NOMO-1 treated with DMSO at 0.1 percent for 48 hours (cell line): ENCODE measurements at regions not wholly inside any gene's neighbourhood (a gene's known extent, or its start where the extent isn't known, plus 50 kb on each side); places are given as distances from the start of the nearest gene placed in this dataset.

Experiments used
- DNase-seq: peaks from one replicate; lab custom pipeline; 2025; ENCODE audit not compliant: unreplicated experiment; lab: John Stamatoyannopoulos, UW

DNA sequence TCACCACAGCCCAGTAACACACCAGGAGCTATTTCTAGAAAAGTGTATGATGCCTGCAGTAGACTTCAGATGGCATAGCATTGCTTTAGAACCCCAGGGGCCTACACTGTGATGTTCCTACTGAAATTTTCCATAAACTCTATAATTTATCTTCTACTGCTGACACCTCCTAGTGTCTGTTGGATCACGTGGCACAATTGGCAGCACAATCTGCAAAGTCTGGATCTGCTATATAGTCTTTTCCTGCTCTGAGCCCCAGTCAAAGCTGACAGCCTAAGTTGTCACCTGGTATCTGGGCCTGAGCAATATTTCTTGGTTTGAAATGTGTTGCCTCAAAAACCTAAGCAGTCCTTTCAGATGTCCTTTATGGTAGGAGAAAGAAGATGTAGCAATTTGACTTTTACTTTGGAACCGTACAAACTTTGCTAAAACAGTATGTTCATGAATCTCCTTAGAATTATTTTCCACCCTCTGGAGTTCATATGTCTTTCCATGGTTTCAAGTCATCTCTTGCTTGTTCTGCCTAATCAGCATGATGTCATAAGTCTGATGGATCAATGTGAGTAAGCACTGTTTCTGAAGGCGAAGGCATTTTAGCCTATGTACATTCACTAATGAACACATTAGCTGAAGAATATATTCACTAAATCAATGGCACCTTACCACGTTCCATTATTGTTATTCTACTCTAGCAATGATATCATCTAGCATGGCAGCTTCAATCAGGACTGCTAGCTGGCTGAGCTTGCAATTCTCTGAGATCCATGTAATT is 536.5 kb upstream of the NBEA start:
- no peak for DNase-seq

DNA sequence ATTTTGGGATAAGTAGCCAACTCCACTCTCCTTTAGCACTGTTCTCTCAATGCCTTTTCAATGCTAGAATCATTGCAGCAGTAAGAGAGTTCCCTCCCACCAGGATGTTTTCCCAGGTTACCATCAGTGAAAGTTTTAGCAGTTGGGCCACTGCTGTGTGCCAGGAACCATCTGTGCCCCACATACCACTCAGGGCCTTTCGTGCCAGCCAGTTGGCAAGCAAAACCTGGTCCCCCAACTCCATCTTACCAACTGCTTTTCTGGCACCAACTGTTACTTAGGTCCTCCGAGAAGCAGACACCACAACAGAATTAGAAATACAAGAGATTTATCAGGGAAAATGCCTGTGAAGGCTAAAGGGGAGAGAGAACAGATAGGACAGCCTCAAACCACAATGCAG is 533.4 kb upstream of the NBEA start:
- DNase-seq, result no peak

DNA sequence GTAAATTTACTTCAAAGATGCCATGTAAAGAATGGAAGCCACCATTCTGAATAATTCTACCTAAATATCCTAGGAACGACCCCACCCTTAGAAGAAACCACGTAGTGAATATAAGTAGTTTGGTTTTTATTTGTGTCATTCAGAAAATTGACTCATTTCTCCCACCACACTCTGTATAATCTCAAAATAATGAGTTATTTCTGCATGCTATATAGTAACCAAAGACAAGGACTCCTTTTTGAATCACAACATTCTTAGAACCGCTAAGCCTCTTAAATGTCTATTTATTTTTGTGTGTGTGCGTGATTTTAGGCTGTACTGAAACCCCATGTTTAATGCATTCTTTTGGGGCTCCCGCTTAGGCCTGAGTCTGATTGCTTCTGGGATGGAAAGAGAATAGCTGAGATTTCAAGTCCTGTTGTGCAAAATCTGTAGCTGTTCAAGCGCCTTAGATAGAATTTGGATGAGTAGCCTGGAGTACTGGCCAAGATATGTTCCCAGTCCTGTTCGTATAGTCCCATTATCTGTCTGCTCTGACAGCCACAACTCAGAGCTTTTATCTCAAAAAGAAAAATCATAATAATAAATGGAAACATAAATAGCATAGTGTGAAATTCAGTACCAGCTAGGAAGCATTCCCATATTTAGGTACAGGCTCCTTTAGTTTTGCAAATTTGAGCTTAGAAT is 532.4 kb upstream of the NBEA start:
- DNase-seq, result no peak

DNA sequence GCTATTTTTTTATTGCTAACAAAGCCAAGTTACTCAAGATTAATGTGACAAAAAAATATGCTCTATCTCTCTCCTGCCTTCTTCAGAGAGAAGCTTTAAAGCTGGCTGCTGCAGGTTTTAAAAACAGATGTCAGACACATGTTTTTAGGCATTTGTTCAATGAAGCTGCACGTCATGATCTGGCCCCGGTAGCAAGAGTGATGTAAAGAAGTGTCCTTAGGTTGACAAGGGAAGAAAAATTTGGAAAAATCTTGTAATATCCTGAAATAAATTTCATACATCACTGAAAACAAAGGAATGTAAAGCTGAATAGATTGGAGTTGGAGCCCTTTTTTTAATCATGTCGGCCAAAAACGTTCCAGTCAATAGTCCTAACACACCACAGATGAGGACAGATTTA is 531.4 kb upstream of the NBEA start:
- no peak for DNase-seq

DNA sequence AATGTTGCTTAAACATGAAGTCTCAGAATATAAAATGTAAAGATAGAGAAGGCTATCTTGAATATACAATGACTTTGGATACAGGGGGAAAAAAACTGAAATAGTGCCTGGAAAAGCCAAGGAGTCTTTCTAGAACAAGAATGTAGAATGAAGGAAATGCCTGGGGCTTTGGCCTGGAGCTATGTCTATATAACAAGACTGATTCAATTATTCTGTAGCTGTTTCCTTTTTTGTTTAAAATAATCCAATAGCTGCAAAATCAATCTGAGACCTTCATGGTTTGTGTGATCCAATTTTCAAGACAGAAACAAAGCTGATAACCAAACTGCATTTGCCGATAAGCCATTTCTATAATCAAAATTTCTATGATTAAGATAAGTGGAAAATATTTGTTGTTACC is 530.9 kb upstream of the NBEA start:
- DNase-seq, result no peak

DNA sequence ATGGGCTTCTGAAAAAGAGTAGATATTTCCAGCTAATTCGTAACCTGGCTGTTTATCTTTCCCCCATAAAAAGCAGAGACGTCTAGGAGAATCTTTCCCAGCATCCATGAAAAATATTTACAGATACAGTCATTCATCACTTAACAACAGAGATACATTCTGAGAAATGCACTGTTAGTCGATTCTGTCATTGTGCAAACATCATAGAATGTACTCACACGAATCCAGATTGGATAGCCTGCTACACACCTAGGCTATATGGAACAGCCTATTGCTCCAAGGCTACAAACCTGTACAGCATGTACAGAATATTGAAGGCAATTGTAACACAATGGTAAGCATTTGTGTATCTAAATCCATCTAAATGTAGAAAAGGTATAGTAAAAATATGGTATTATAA is 530.2 kb upstream of the NBEA start:
- no peak for DNase-seq

DNA sequence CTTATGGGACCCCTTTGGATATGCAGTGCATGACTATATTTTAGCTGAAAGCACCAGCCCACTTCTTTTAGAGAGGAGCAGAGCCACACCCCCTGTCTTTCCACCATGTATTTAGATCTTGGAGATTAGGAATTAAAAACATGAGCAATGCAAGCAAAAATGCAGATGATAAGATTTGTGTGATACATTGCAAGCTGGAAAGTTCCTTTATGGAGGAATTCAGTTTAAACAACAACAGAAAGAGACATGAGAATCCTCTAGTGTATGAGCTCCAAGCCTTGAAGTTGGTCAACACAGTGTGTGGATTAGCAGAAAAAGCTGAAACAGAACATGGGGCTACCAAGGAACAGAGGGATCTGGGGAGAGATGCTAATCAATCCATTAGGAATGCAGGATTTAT is 529.8 kb upstream of the NBEA start:
- DNase-seq, result no peak

DNA sequence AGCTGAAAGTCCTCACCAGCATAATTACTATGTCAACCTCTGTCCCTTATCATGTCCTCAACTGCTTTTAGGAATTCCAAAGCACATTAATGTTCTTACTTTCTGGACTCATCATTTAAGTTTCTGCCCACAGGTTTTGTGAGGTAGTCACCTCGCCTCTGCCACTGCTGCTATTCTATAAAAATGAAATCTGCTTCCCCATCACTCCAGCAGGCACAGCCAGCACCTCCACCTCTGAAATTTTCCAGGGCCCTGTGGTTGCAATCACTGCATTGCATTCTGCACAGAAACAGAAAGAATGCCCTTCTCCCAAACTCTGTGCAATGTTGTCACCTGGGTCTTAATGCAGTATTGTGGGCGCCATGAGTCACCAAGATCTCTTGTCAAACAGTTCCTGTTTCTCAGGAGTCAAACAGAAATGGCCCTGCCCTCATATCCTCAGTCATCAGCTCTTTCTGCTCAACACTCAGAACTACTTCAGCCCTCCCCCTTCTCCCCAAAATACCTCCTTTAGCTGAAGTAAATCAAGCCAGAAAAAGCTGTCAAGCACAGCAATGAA is 529.2 kb upstream of the NBEA start:
- no peak for DNase-seq

DNA sequence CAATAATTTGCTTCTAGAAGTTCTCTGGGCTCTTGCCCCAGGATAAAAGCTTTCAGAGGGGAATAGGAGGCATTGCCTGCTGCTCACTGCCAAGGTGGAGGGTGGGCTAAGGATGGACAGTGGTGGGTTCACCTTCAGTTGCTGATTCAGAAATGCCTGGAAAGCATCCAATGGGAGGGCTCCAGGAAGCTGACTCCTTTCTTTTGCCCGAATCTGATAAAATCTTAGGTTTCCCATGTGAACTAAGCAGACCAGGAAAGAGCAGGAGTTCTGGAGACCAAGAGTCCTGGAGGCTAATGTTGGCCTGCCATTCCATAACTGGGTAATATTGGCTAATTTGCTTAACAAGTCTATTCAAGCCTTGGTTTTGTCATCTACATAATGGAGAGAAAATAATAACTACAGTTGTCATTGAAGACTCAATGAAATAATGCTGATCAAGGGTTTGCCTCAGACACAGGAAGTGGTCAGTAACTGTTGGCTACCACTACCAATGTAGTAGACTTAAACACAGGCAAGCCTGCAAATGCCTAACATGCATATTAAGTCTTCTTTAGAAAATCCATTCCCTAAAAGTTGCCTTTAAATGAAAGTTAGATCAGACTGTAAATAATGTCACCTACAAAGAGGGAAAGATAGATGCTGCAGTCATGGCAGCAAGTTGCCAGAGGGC is 528.4 kb upstream of the NBEA start:
- DNase-seq, result no peak

DNA sequence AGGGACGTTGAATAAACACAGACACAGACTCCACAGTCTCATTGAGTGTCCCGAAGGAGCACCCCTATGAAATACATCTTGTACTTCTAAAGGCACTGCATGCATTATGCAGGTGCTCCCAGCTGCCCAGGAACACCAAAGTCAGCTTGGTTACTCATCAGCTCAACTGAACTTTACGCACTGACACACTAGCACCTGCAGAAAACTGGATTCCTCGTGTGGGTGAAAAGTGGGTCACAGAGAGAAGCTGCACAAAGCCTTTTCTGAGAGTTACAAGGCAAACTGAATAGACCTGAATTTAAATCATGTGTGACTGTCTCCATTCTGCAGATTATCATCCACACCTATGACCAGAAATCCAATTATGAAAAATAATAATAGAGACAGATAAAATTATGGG is 527.5 kb upstream of the NBEA start:
- no peak for DNase-seq

DNA sequence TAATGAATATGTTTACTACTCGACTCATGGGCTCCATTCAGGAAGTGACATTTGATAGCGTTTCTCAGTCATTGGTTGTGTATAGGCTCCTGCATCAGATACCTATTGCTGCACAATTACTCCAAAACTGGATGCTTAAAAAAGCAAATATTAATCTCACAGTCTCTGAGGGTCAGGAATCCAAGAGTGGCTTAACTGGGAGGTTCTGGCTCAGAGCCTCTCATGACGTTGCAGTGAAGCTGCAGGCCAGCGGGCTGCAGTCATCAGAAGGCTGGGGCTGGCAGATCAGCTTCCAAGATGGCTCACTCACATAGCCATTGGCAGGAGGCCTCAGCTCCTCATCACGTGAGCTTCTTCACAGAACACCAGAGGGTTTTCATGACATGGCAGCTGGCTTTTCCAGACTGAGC is 525.1 kb upstream of the NBEA start:
- DNase-seq, result no peak

DNA sequence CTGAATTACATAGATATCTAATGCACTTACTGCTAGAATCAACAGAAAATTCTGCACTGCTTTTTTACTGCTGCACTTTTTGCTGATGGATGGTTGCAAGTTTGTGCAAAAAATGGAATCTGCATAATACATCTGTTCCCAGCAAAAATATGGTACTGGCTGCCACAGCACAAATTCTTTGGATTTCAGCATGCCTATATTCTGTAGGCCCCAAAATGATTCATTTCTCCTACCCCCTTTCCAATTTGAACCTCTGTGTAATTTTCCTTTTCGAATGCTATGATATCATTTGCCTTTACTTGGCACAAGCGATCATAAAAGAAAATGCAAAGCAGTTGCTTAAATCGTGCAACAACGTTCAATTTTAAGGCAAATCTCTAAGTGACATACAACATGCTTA is 524.2 kb upstream of the NBEA start:
- no peak for DNase-seq

DNA sequence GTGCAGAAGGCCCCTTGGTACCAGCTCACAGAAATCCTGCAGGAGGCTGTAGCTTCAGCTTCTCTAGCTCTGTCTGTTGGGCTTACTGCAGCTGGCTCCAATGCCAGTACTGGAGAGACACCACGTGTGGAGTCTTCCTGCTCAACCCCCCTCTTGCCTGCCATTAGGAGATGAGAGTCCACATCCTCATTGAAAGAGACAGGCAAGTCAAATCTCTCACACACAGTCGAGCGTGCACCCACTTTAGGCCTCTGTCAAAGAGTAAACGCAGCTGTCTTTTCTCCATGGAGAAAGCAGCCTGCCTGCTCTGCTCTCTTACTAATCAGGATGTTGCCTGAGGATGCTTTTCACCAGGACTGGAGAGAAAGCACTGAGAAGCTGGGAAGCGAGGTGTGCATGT is 523.0 kb upstream of the NBEA start:
- no peak for DNase-seq

DNA sequence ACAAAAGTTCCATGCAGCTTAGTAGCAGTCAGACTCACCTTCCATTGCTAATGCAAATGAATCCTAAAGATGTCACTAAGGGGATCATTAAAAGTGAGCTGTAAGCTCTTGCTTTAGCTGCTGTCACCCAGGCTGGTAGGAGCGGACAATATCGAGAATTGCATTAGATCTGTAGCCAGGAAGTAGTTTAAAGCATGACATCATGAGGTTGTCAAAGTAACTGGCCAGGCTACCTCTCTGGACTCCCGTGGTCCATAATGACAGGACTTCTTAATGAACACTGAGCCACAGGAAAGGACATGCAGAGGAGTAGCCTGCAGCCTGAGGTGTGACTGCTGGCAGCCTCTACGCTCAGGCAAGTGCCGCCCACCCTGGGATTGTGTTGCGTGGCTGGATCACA is 522.3 kb upstream of the NBEA start:
- no peak for DNase-seq

DNA sequence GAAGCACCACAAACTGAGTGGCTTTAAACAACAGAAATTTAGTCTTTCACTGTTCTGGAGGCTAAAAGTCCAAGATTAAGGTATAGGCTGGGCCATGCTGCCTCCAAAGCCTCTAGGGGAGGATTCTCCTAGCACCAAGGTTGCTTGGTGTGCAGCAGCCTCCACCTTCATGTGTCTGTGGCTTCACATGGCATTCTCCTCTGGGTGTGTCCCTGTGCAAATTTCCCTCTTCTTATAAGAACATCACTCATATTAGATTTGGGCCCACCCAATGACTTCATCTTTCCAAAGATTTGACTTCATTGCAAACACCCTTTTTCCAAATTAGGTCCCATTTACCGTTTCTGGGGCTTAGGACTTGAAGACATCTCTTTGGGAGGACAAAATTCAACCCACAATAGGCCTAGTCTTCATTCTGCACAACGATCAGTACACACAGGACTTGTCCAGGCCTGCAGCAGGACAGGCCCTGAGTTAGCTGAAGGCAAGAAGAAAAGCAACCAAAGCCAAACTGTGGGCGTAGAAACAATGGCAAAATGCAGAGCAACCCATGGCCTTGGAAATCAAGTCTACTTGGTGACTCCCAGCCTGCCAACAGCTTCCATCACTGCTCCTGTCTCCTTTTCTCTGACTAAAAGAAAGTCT is 521.2 kb upstream of the NBEA start:
- no peak for DNase-seq

DNA sequence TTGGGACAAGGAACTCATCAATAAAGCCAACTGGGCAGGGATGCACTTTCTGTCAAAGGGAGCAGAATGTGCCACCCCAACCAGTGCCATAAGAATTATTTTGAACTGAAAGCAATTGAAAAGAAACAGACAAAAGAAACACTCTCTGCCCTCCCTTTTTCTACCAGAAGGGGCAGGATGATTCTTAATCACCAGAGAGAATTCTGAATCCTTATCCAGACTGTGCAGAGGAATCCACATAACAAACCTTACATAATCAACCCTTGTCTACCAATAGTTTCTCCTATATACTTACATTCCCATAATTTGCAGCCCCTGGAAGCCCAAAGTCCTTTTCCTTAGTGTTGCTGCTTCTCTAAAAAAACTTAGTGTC is 520.7 kb upstream of the NBEA start:
- no peak for DNase-seq

DNA sequence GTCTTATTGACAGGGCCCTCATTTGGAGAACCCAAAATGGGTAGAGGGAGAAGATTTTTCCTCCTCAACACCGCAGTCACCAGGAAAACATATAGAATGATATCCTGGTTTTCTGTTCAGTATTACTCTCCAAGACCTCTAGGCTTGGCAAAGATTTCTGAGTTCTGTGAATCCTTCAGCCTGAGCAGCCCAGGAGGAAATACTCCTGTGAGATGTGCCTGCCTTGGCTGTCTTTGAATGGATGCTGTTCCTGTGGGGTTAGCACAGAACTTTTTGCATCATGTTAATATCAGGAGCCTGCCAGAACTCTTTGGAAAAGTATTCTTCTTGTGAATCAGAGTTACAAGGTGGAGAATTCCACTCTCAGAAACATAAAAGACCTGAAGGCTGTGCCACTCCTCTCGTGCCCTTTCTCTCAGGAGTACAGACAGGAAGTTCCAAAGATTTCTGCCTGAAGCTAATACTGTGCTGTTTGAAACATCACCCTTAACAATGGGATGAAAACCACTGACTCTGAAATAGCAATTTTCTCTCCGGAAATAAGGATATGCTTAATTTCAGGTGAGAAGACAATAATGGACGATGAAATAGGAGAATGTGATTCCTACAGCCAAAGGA is 520.1 kb upstream of the NBEA start:
- no peak for DNase-seq

DNA sequence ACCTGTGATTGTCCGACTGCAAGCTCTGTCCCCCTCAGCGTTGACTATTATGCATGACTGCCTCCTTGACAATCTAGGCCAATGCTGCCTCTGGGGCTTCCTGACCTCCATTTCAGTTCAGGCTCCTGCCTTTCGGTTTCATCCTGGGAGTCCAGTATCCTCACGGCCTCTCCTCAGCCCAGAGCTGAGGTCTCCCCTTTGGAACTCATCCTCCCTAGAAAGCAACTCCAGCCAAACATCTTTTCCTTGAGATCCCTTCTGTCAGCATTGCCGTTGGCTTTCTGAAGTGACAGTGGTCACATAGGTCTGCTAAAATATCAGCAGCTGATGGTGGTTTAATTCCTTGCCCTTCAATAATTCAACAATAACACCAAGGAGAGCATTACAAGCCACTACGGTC is 519.1 kb upstream of the NBEA start:
- no peak for DNase-seq

DNA sequence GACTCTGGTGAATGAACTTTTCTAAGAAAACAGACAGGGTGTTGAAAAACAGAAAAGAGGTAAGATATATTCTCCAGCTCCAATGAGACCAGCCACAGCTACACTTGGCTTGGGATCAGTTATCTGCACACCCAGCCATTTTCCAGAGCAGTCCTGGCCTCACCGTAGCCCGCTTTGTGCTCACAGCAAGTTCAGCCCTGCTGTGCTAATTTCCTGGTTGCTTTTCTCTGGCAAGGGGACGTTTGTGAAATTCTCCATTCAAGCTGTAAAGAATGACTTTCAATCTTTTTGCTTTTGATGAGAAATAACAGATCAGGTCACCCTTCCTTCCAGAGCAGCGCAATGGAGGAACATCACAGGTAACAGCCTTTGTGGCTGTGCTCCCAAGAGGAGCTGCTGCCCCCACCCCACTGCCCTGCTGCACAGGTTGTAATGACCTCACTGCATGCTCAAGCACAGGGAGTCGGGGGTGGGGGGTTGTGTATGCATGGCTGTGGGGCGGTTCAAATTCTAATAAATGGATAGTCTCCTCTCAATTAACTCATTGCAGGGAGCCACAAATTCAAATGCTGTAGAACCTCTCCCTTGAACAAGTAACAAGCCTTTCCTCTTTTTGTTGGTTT is 516.6 kb upstream of the NBEA start:
- DNase-seq, result no peak

DNA sequence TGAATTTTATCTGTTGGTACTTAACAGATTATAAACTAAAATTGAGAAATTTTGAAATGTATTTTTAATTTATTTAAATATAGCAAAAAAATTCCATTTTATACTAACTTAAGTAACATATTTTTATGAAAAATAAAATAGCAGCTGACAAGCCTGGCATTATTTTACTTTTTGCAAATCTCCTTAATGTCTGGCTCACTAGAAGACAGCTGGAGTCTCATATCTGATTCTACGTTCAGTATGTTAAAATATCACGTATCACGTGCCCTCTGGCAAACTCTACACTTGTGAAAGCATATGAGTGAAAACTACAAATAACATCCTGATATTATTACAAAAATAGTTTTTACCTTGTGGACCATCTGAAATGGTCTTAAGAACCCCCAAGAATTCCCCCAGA is 513.2 kb upstream of the NBEA start:
- DNase-seq, result no peak

DNA sequence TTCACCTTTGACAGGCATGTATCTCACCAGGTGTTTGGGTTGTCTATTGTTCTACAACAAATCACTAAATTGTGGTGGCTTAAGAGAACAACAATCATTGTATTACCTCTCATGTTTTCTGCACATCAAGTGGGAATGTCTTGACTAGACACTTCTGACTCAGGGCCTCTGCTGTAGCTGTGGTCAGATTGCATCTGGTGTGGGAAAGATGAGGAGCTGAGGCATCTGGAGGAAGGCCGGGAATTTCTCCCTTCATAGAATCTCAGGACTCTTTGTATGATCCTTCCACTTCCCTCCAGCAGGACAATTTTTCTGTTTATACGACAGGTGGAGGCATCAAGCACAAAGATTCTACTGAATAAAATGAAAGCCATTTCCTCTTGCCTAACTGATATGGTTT is 511.8 kb upstream of the NBEA start:
- DNase-seq, result no peak
